ENCODE measurements at regions not wholly inside any gene's neighbourhood (a gene's known extent, or its start where the extent isn't known, plus 50 kb on each side); places are given as distances from the start of the nearest gene placed in this dataset.
A peak's percentile ranks its signal among the peaks of the same experiment; 100 is the strongest.

DNA sequence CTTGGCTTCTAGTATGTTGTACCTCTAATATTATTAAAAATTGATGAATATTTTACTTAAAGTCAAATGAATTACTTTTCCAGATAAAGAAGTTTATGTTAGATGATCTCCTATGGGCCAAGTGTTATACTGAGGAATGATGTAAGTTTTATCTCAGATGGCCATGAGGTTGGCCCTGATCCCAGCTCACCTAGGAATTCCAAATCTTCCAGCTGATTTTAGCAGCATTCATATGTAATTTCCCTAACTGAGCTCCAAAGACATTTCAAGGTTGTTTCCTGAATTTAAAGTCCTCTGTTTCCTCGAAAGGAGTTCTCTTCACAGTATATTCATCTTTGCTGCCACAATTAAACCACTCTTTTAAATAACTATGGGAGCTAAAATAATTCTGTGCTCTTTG is 1670.4 kb upstream of the SPRY2 start:
- no peak overlapping the region for H2AFZ ChIP-seq (ENCODE audit: low read depth, low read length)
- ChIA-PET CTCF (interaction anchor here (0.8 to 1.8 kb wide), 3 partner anchors 10 to 25 kb away, joined by 3 to 5 read pairs (median 3); no protein-coding TSS in a partner anchor), POLR2A (no interaction called here)
- dilution Hi-C loops (cut with MboI; ENCODE audit: extremely low pct_ligation_motif_present, low sequenced_read_pairs) = no loop called here
- DNase-seq (ENCODE audit: low read depth, low spot score) = peak; percentile 74
- TF ChIP-seq MYC (IDR thresholded peaks at IDR 0.05; ENCODE audit: low read depth, low read length) (no peak), POLR2A (IDR thresholded peaks at IDR 0.05; ENCODE audit: low read depth, low read length) (no peak), POLR2AphosphoS5 (IDR thresholded peaks at IDR 0.05; ENCODE audit: insufficient read depth, low read depth, low read length) (no peak), FOS (IDR thresholded peaks at IDR 0.05; ENCODE audit: borderline replicate concordance, insufficient read depth, low read length) (no peak), EZH2 (IDR thresholded peaks at IDR 0.05; ENCODE audit: borderline replicate concordance, low read depth, low read length, severe bottlenecking) (no peak), JUN (IDR thresholded peaks at IDR 0.05; ENCODE audit: borderline replicate concordance, insufficient read depth, insufficient read length, low read depth) (no peak), GATA2 (IDR thresholded peaks at IDR 0.05; ENCODE audit: insufficient read depth, insufficient read length, low read depth, low read length) (no peak)
- TF ChIP-seq, protein P1, sequence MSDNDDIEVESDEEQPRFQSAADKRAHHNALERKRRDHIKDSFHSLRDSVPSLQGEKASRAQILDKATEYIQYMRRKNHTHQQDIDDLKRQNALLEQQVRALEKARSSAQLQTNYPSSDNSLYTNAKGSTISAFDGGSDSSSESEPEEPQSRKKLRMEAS (IDR thresholded peaks at IDR 0.05; ENCODE audit: insufficient read depth, insufficient read length) = no peak
- peak overlapping the region; percentile 64 for H3K9ac ChIP-seq (replicated peaks; ENCODE audit: extremely low read depth, insufficient read depth, low read length)
- peaks cover 21% of the 10 kb centered on the region for H3K4me1 ChIP-seq (ENCODE audit: control insufficient read depth, extremely low read depth, insufficient read depth, low read length)
- H3K4me2 ChIP-seq (ENCODE audit: insufficient read depth, low read length) = peak overlapping the region; percentile 75
- no peak overlapping the region for H3K4me3 ChIP-seq (replicated peaks in 1 of 3; ENCODE audit: insufficient read depth in 1 of 3, low read depth in 1 of 3, low read length in 3 of 3)
- peak overlapping the region; percentile 92 for H3K27ac ChIP-seq (ENCODE audit: insufficient read depth, low read depth, low read length)
- TSS peak; percentile 70 for BruUV-seq (replicated peaks)
- no peaks in the 10 kb centered on the region for H3K36me3 ChIP-seq (ENCODE audit: control insufficient read depth in 2 of 2, extremely low read depth in 1 of 2, insufficient read depth in 2 of 2, low read length in 2 of 2)
- no peaks in the 10 kb centered on the region for H3K79me2 ChIP-seq (ENCODE audit: control insufficient read depth, insufficient read depth, low read length)
- H4K20me1 ChIP-seq (replicated peaks; ENCODE audit: control insufficient read depth, extremely low read depth, insufficient read depth, low read length) = no peaks in the 10 kb centered on the region
- peak; percentile 68 for FAIRE-seq
- no peaks in the 10 kb centered on the region for H3K9me3 ChIP-seq (replicated peaks; ENCODE audit: control insufficient read depth, insufficient read depth, low read length)
- H3K27me3 ChIP-seq (ENCODE audit: control insufficient read depth in 2 of 2, insufficient read depth in 2 of 2, low read length in 2 of 2) = no peaks in the 10 kb centered on the region
- intact Hi-C loops (cut with micrococcal nuclease) = loop anchor here (10.0 kb wide), 1 partner anchor 837 kb away; no protein-coding TSS in a partner anchor
- no peaks in the 10 kb centered on the region for H3K9me1 ChIP-seq (replicated peaks; ENCODE audit: control insufficient read depth, extremely low read depth, insufficient read depth, low read length)

- peak; percentile 90 for FAIRE-seq
- H2AFZ ChIP-seq (ENCODE audit: low read depth, low read length) = no peak overlapping the region
Measured at GRCh38 chr13:82010780-82011179, 1669.9 kb upstream of the SPRY2 start.

More at GRCh38 chr13:82010780-82011179, 1669.9 kb upstream of the SPRY2 start:
- Histone ChIP-seq H3K79me2 (ENCODE audit: control insufficient read depth, insufficient read depth, low read length) (no peaks in the 10 kb centered on the region), H3K27me3 (ENCODE audit: control insufficient read depth in 2 of 2, insufficient read depth in 2 of 2, low read length in 2 of 2) (no peaks in the 10 kb centered on the region), H3K36me3 (ENCODE audit: control insufficient read depth in 2 of 2, extremely low read depth in 1 of 2, insufficient read depth in 2 of 2, low read length in 2 of 2) (no peaks in the 10 kb centered on the region), H3K4me2 (ENCODE audit: insufficient read depth, low read length) (peak overlapping the region; percentile 75), H4K20me1 (replicated peaks; ENCODE audit: control insufficient read depth, extremely low read depth, insufficient read depth, low read length) (no peaks in the 10 kb centered on the region), H3K27ac (ENCODE audit: insufficient read depth, low read depth, low read length) (peak overlapping the region; percentile 92), H3K9ac (replicated peaks; ENCODE audit: extremely low read depth, insufficient read depth, low read length) (peak overlapping the region; percentile 64), H3K4me3 (replicated peaks in 1 of 3; ENCODE audit: insufficient read depth in 1 of 3, low read depth in 1 of 3, low read length in 3 of 3) (no peak overlapping the region), H3K4me1 (ENCODE audit: control insufficient read depth, extremely low read depth, insufficient read depth, low read length) (peaks cover 21% of the 10 kb centered on the region), H3K9me1 (replicated peaks; ENCODE audit: control insufficient read depth, extremely low read depth, insufficient read depth, low read length) (no peaks in the 10 kb centered on the region), H3K9me3 (replicated peaks; ENCODE audit: control insufficient read depth, insufficient read depth, low read length) (no peaks in the 10 kb centered on the region)
- dilution Hi-C loops (cut with MboI; ENCODE audit: extremely low pct_ligation_motif_present, low sequenced_read_pairs) (no loop called here), intact Hi-C loops (cut with micrococcal nuclease) (loop anchor here (10.0 kb wide), 1 partner anchor 836 kb away; no protein-coding TSS in a partner anchor)
- peak; percentile 55 for TF ChIP-seq FOS (IDR thresholded peaks at IDR 0.05; ENCODE audit: borderline replicate concordance, insufficient read depth, low read length)
- no peak for TF ChIP-seq MYC (IDR thresholded peaks at IDR 0.05; ENCODE audit: low read depth, low read length)
- TF ChIP-seq POLR2A (IDR thresholded peaks at IDR 0.05; ENCODE audit: low read depth, low read length) = peak; percentile 38
- TF ChIP-seq JUN (IDR thresholded peaks at IDR 0.05; ENCODE audit: borderline replicate concordance, insufficient read depth, insufficient read length, low read depth) = peak; percentile 70
- peak; percentile 87 for TF ChIP-seq GATA2 (IDR thresholded peaks at IDR 0.05; ENCODE audit: insufficient read depth, insufficient read length, low read depth, low read length)
- TF ChIP-seq, protein P1 (IDR thresholded peaks at IDR 0.05; ENCODE audit: insufficient read depth, insufficient read length) = peak; percentile 73
- no peak for TF ChIP-seq EZH2 (IDR thresholded peaks at IDR 0.05; ENCODE audit: borderline replicate concordance, low read depth, low read length, severe bottlenecking)
- no peak for TF ChIP-seq CTCF (IDR thresholded peaks at IDR 0.05; ENCODE audit: extremely low read depth in 1 of 2, insufficient read depth in 1 of 2, low read depth in 1 of 2, low read length in 2 of 2)
- TF ChIP-seq POLR2AphosphoS5 (IDR thresholded peaks at IDR 0.05; ENCODE audit: insufficient read depth, low read depth, low read length) = peak; percentile 53
- peak; percentile 92 for DNase-seq (ENCODE audit: low read depth, low spot score)
- POLR2A ChIA-PET = no interaction called here
- no TSS peak for BruUV-seq (replicated peaks)
- CTCF ChIA-PET = interaction anchor here (0.8 to 1.8 kb wide), 3 partner anchors 10 to 24 kb away, joined by 3 to 5 read pairs (median 3); no protein-coding TSS in a partner anchor

Data from endothelial cell of umbilical vein (primary cell).